ENCODE measurements at regions not wholly inside any gene's neighbourhood (a gene's known extent, or its start where the extent isn't known, plus 50 kb on each side); places are given as distances from the start of the nearest gene placed in this dataset.

DNA sequence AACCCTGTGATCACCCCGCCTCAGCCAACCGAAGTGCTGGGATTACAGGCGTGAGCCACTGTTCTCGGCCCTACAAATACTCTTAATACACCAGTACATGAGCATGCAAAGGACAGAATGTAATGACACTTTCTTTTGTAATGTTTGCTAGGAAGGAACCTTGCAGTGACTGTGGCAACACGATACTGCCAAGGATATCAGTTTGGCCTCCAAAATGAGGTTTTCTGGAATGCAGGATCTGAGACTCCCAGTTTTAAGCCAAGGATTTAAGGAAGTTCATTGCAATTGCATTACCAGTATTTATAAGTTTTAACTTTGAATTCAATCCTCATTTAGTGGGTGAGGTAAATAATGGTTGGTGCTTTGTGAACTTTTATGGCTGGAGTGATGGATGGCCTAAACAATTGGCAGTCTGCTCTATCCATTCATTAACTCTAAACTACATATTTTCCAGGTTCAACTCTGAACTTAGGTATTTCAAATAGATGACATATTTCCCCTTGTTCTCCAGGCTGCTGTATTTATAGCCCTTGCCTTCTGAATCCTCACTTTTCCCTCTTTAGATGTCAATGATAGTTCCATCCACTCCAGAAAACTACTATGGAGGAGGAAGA lies 330.3 kb downstream of the C11orf87 start:
- TF ChIP-seq POLR2A (IDR thresholded peaks at IDR 0.05), result no peak
- TF ChIP-seq, protein P1, sequence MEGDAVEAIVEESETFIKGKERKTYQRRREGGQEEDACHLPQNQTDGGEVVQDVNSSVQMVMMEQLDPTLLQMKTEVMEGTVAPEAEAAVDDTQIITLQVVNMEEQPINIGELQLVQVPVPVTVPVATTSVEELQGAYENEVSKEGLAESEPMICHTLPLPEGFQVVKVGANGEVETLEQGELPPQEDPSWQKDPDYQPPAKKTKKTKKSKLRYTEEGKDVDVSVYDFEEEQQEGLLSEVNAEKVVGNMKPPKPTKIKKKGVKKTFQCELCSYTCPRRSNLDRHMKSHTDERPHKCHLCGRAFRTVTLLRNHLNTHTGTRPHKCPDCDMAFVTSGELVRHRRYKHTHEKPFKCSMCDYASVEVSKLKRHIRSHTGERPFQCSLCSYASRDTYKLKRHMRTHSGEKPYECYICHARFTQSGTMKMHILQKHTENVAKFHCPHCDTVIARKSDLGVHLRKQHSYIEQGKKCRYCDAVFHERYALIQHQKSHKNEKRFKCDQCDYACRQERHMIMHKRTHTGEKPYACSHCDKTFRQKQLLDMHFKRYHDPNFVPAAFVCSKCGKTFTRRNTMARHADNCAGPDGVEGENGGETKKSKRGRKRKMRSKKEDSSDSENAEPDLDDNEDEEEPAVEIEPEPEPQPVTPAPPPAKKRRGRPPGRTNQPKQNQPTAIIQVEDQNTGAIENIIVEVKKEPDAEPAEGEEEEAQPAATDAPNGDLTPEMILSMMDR (IDR thresholded peaks at IDR 0.05), result no peak
- no peak for DNase-seq (ENCODE audit: low spot score in 2 of 2)
- no peak overlapping the region for H3K4me3 ChIP-seq (ENCODE audit: low read depth, poor library complexity, severe bottlenecking)
- whole genome bisulfite sequencing, 2 donors, result 80 to 88% methylated on average over 5 of the region's 5 CpGs
- intact Hi-C loops (cut with DNase I; ENCODE audit: low total_unique reads), result no loop called here

DNA sequence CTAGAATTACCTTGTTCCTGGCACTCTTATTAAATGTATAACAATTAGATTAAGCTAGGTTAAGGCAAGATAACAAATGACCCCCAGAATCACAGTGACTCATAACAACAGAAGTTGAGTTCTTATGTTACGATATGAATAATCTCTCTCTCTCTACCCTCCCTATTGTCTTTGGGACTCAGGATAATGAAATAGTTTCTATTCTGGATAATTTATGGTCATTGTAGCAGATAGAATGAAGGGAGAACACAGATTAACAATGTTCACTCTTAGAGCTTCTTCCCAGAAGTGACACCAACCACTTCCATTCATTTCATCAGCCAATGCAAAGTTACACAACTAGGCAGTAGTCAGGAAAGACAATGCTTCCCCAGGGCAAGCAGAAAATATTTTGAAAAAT lies 334.5 kb downstream of the C11orf87 start:
- TF ChIP-seq, protein P1 (IDR thresholded peaks at IDR 0.05), result no peak
- TF ChIP-seq POLR2A (IDR thresholded peaks at IDR 0.05), result no peak
- no peak overlapping the region for H3K4me3 ChIP-seq (ENCODE audit: low read depth, poor library complexity, severe bottlenecking)
- WGBS, 2 donors, result 91 to 95% methylated on average over 1 of the region's 1 CpG
- DNase-seq (ENCODE audit: low spot score in 2 of 2), result no peak
- intact Hi-C loops (cut with DNase I; ENCODE audit: low total_unique reads), result no loop called here

- H3K4me3 ChIP-seq (ENCODE audit: low read depth, poor library complexity, severe bottlenecking), result no peak overlapping the region
- no peak for TF ChIP-seq POLR2A (IDR thresholded peaks at IDR 0.05)
- TF ChIP-seq, protein P1 (IDR thresholded peaks at IDR 0.05), result no peak
- 89 to 91% methylated on average over 3 of the region's 3 CpGs for WGBS, 2 donors
- intact Hi-C loops (cut with DNase I; ENCODE audit: low total_unique reads), result no loop called here
- no peak for DNase-seq (ENCODE audit: low spot score in 2 of 2)
These were observed 335.0 kb downstream of the C11orf87 start for GRCh38 chr11:109756951-109757350.

- TF ChIP-seq POLR2A (IDR thresholded peaks at IDR 0.05), result no peak
- TF ChIP-seq, protein P1 (IDR thresholded peaks at IDR 0.05), result no peak
- H3K4me3 ChIP-seq (ENCODE audit: low read depth, poor library complexity, severe bottlenecking), result no peak overlapping the region
- no peak for DNase-seq (ENCODE audit: low spot score in 2 of 2)
- WGBS, 2 donors, result 81 to 88% methylated on average over 3 of the region's 3 CpGs
- intact Hi-C loops (cut with DNase I; ENCODE audit: low total_unique reads), result no loop called here
These were observed 330.6 kb upstream of the ZC3H12C start for GRCh38 chr11:109762546-109762945.

GRCh38 chr11:109765709-109766311 lies 327.4 kb upstream of the ZC3H12C start:
- intact Hi-C loops (cut with DNase I; ENCODE audit: low total_unique reads), result no loop called here
- no peak for DNase-seq (ENCODE audit: low spot score in 2 of 2)
- WGBS, 2 donors, result 92 to 97% methylated on average over 5 of the region's 5 CpGs
- TF ChIP-seq, protein P1 (IDR thresholded peaks at IDR 0.05), result no peak
- TF ChIP-seq POLR2A (IDR thresholded peaks at IDR 0.05), result no peak
- no peak overlapping the region for H3K4me3 ChIP-seq (ENCODE audit: low read depth, poor library complexity, severe bottlenecking)

DNA sequence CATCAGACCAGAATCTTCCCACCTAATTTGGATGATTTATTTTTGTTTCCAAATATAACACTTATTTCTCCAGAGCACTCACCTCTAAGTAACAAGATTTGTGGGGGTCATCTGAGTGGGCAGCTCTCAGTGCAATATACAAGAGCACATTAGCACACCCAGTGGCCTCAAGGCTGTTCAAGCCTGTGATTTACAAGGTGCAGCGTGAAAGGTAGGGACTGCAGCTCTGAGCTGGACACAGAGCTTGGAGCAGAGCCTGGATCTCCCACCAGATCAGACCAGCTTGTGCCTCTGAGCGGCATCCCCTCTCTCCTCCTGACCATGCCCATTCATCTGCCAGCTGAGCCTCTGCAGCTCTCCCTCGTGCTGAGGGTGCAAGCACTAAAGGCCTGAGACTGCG lies 323.3 kb upstream of the ZC3H12C start:
- no peak overlapping the region for H3K4me3 ChIP-seq (ENCODE audit: low read depth, poor library complexity, severe bottlenecking)
- intact Hi-C loops (cut with DNase I; ENCODE audit: low total_unique reads), result no loop called here
- WGBS, 2 donors, result 74 to 89% methylated on average over 3 to 4 of the region's 4 CpGs
- no peak for DNase-seq (ENCODE audit: low spot score in 2 of 2)
- TF ChIP-seq POLR2A (IDR thresholded peaks at IDR 0.05), result no peak
- TF ChIP-seq, protein P1 (IDR thresholded peaks at IDR 0.05), result no peak
